ENCODE measurements at regions not wholly inside any gene's neighbourhood (a gene's known extent, or its start where the extent isn't known, plus 50 kb on each side); places are given as distances from the start of the nearest gene placed in this dataset.

DNA sequence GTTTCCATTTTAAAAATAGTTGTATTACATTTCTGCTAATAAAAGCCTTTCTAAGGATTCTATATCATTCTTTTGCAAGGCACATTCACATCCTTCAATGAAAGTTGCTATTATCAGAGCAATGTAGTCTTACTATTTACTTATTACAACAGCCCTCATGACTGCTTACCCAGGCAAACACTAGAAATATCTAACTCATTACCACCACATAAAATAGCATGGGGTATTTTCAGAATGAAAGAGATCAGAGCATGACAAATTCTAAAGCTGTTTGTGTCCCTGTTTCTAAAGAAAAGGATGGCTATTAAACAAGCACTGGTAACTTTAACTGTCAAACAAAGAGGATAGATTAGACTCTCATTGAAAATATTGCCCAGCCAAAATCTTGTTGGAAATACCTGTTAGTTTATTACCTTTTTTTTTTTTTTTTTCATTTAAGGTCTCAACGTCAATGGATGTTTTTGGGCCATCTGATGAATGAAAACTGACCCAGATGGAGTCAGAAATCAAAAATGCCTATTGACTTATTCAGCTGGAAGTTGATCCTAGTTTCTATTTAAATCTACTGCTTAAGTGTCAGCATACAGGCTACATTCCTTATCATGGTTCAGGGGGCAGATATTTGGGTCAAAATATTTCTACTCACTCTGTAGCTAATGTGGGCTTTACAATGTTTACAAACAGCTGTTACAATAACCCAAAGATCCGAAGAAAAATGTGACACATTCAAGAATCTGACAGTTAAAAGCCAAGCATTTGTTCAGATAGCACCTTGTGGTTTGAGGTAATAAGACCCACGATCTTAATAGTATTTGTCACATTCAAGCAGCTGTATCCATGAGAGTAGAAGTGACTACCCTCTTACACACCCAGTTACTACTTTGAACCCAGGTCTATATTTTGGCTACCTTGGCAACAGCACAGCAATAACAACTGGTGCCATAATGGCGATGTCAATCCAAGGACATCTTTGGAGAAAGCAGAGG lies 554.8 kb upstream of the MEF2C start:
- DNase-seq (ENCODE audit: low read depth in 1 of 2, low spot score in 1 of 2), result no peak
- H3K27me3 ChIP-seq (ENCODE audit: insufficient read depth, poor library complexity, severe bottlenecking), result no peaks in the 10 kb centered on the region
- TF ChIP-seq GABPA (IDR thresholded peaks at IDR 0.05; ENCODE audit: low read depth) (no peak), SPI1 (IDR thresholded peaks at IDR 0.05; ENCODE audit: borderline replicate concordance, low read depth) (no peak), POLR2AphosphoS5 (IDR thresholded peaks at IDR 0.05; ENCODE audit: low read depth) (no peak)
- TF ChIP-seq, protein P1, sequence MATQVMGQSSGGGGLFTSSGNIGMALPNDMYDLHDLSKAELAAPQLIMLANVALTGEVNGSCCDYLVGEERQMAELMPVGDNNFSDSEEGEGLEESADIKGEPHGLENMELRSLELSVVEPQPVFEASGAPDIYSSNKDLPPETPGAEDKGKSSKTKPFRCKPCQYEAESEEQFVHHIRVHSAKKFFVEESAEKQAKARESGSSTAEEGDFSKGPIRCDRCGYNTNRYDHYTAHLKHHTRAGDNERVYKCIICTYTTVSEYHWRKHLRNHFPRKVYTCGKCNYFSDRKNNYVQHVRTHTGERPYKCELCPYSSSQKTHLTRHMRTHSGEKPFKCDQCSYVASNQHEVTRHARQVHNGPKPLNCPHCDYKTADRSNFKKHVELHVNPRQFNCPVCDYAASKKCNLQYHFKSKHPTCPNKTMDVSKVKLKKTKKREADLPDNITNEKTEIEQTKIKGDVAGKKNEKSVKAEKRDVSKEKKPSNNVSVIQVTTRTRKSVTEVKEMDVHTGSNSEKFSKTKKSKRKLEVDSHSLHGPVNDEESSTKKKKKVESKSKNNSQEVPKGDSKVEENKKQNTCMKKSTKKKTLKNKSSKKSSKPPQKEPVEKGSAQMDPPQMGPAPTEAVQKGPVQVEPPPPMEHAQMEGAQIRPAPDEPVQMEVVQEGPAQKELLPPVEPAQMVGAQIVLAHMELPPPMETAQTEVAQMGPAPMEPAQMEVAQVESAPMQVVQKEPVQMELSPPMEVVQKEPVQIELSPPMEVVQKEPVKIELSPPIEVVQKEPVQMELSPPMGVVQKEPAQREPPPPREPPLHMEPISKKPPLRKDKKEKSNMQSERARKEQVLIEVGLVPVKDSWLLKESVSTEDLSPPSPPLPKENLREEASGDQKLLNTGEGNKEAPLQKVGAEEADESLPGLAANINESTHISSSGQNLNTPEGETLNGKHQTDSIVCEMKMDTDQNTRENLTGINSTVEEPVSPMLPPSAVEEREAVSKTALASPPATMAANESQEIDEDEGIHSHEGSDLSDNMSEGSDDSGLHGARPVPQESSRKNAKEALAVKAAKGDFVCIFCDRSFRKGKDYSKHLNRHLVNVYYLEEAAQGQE (IDR thresholded peaks at IDR 0.05; ENCODE audit: insufficient replicate concordance, low read depth), result no peak
- TF ChIP-seq, protein P2, sequence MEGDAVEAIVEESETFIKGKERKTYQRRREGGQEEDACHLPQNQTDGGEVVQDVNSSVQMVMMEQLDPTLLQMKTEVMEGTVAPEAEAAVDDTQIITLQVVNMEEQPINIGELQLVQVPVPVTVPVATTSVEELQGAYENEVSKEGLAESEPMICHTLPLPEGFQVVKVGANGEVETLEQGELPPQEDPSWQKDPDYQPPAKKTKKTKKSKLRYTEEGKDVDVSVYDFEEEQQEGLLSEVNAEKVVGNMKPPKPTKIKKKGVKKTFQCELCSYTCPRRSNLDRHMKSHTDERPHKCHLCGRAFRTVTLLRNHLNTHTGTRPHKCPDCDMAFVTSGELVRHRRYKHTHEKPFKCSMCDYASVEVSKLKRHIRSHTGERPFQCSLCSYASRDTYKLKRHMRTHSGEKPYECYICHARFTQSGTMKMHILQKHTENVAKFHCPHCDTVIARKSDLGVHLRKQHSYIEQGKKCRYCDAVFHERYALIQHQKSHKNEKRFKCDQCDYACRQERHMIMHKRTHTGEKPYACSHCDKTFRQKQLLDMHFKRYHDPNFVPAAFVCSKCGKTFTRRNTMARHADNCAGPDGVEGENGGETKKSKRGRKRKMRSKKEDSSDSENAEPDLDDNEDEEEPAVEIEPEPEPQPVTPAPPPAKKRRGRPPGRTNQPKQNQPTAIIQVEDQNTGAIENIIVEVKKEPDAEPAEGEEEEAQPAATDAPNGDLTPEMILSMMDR (IDR thresholded peaks at IDR 0.05; ENCODE audit: insufficient read depth, low read length), result no peak
- H3K4me3 ChIP-seq (replicated peaks; ENCODE audit: insufficient read depth, low read length), result no peak overlapping the region
- H3K27ac ChIP-seq (replicated peaks), result no peak overlapping the region

DNA sequence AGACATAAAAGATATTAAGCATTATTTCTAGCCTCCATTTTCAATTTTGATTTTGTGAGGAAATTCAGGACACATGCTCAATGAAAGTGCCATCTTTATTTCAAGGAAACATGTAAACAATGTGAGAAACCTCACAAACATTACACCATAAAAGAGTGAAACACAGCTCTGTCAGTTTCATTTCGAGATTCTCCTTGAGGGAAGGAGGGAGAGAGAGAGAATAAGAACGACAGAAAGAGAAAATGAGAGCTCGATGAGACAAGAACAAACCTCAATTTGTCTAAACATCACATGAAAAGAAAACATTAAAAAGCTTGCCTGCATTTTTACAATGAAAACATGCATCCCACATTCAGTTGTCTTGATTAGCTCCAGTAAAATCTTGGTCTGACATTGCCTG lies 553.5 kb upstream of the MEF2C start:
- Histone ChIP-seq H3K27me3 (ENCODE audit: insufficient read depth, poor library complexity, severe bottlenecking) (no peaks in the 10 kb centered on the region), H3K27ac (replicated peaks) (no peak overlapping the region), H3K4me3 (replicated peaks; ENCODE audit: insufficient read depth, low read length) (no peak overlapping the region)
- DNase-seq (ENCODE audit: low read depth in 1 of 2, low spot score in 1 of 2), result no peak
- TF ChIP-seq GABPA (IDR thresholded peaks at IDR 0.05; ENCODE audit: low read depth) (no peak), SPI1 (IDR thresholded peaks at IDR 0.05; ENCODE audit: borderline replicate concordance, low read depth) (no peak), POLR2AphosphoS5 (IDR thresholded peaks at IDR 0.05; ENCODE audit: low read depth) (no peak)
- TF ChIP-seq, protein P2 (IDR thresholded peaks at IDR 0.05; ENCODE audit: insufficient read depth, low read length), result no peak
- TF ChIP-seq, protein P1 (IDR thresholded peaks at IDR 0.05; ENCODE audit: insufficient replicate concordance, low read depth), result no peak

DNA sequence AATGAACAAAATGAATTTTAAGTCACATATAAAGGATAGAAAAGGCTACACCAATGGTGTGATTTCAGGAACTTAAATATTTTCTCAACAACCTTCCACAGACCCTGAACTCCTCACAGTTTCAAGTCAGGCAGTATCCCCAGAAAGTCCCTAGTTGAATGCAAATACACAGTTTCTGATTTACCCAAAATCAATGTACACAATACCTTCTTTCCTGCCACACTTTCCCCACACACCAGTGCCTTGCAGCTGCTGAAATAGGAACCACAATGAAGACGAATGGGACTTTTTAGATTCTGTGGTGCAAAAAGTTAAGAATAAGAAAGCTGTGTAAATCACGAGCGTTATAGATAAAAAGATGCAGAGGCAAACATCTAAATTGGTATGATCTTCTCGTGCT lies 552.4 kb upstream of the MEF2C start:
- TF ChIP-seq, protein P1 (IDR thresholded peaks at IDR 0.05; ENCODE audit: insufficient replicate concordance, low read depth), result no peak
- TF ChIP-seq POLR2AphosphoS5 (IDR thresholded peaks at IDR 0.05; ENCODE audit: low read depth) (no peak), GABPA (IDR thresholded peaks at IDR 0.05; ENCODE audit: low read depth) (no peak)
- TF ChIP-seq, protein P2 (IDR thresholded peaks at IDR 0.05; ENCODE audit: insufficient read depth, low read length), result no peak
- Histone ChIP-seq H3K4me3 (replicated peaks; ENCODE audit: insufficient read depth, low read length) (no peak overlapping the region), H3K27me3 (ENCODE audit: insufficient read depth, poor library complexity, severe bottlenecking) (no peaks in the 10 kb centered on the region), H3K27ac (replicated peaks) (no peak overlapping the region)
- DNase-seq (ENCODE audit: low read depth in 1 of 2, low spot score in 1 of 2), result no peak
